Transverse colon (tissue), 4 donors: ENCODE measurements at regions not wholly inside any gene's neighbourhood (a gene's known extent, or its start where the extent isn't known, plus 50 kb on each side); places are given as distances from the start of the nearest gene placed in this dataset.

Experiments
- DNase-seq: peaks from one replicate; pipeline ENCODE4 v3.0.0-alpha.2; 2019
- H3K27ac ChIP-seq, 4 donors: fragments of 200-600 bp; sonication (generic); 2 replicates each; pipeline ENCODE4 v1.5.1; 2016 to 2018; ENCODE audit warnings: inconsistent platforms in 4 of 4
- H3K27me3 ChIP-seq: fragments of 200-600 bp; sonication (generic); 2 replicates; pipeline ENCODE4 v1.5.1; 2017; ENCODE audit warnings: inconsistent platforms
- H3K36me3 ChIP-seq, 4 donors: fragments of 200-600 bp; sonication (generic); 2 replicates each; pipeline ENCODE4 v1.5.1; 2017 to 2019; ENCODE audit warnings: inconsistent platforms in 4 of 4
- H3K4me1 ChIP-seq, 4 donors: fragments of 200-600 bp; sonication (generic); 2 replicates each; pipeline ENCODE4 v1.5.1; 2017 to 2020; ENCODE audit warnings: inconsistent platforms in 4 of 4
- H3K4me3 ChIP-seq, 4 donors: fragments of 200-600 bp; sonication (generic); 1 replicate in 1 of 4; 2 replicates in 3 of 4; pipeline versions ENCODE4 v1.5.1 to v1.6.1; 2017 to 2019; ENCODE audit warnings: inconsistent platforms in 4 of 4
- H3K9me3 ChIP-seq, 2 donors: fragments of 200-600 bp; sonication (generic); 2 replicates each; pipeline ENCODE4 v1.5.1; 2017 to 2019; ENCODE audit warnings: inconsistent platforms in 2 of 2
- CTCF ChIP-seq, 5 experiments: fragments of 200-600 bp in 3 of 5; fragments of 450-650 bp in 2 of 5; sonication (generic) in 3 of 5; IDR thresholded peaks; 1 replicate in 2 of 5; 2 replicates in 3 of 5; pipeline ENCODE4 v1.5.1; 2016 to 2017; ENCODE audit warnings: antibody characterized with exemption in 5 of 5, inconsistent platforms in 3 of 5, mild to moderate bottlenecking in 2 of 5, moderate library complexity in 1 of 5
- EP300 ChIP-seq: sonication (generic); formaldehyde crosslinking; IDR thresholded peaks from one replicate; pipeline ENCODE4 v1.6.1; 2017; ENCODE audit warnings: antibody characterized with exemption, low read depth
- POLR2A ChIP-seq: fragments of 450-650 bp; IDR thresholded peaks from one replicate; pipeline ENCODE4 v1.6.1; 2016; ENCODE audit warnings: antibody characterized with exemption, mild to moderate bottlenecking, moderate library complexity
- POLR2AphosphoS5 ChIP-seq, 3 donors: sonication (generic); formaldehyde crosslinking; IDR thresholded peaks; one replicate each; pipeline ENCODE4 v1.6.1; 2016; ENCODE audit warnings: antibody characterized with exemption in 3 of 3
- WGBS, 2 donors: methylation state at CpG; one replicate each; pipeline ENCODE4 v1.1.5; 2018; ENCODE audit warnings: low coverage in 1 of 2; 5-methylcytosine and 5-hydroxymethylcytosine counted together
- in situ Hi-C, 4 donors: fragments of 200-750 bp; cut with MboI; loops; one replicate each; pipeline versions ENCODE4 v1.15.0 to v1.15.1; 2017; ENCODE audit warnings: low sequenced_read_pairs in 3 of 4, low pct_ligation_motif_present in 1 of 4, low pct_unique_long_range_greater_than_20kb in 1 of 4
- intact Hi-C: fragments of 100-400 bp; cut with DNase I; formaldehyde crosslinking; loops from one replicate; pipeline ENCODE4 v1.15.1; 2023; ENCODE audit warnings: low total_unique reads

- intact Hi-C loops, result no loop called here
- H3K27ac ChIP-seq, result no peak overlapping the region
- no peaks in the 10 kb centered on the region for H3K4me1 ChIP-seq
- no peak for DNase-seq
- no peak overlapping the region for H3K4me3 ChIP-seq
- in situ Hi-C loops, result no loop called here
- no peaks in the 10 kb centered on the region for H3K27me3 ChIP-seq
- TF ChIP-seq EP300, result no peak
- TF ChIP-seq CTCF (IDR thresholded peaks at IDR 0.05), result no peak
- TF ChIP-seq POLR2AphosphoS5 (IDR thresholded peaks at IDR 0.05), result no peak
- no peak for TF ChIP-seq POLR2A
- WGBS, 2 donors, result 23 to 49% methylated on average over 2 to 4 of the region's 4 CpGs
- H3K36me3 ChIP-seq, result no peaks in the 10 kb centered on the region
- no peaks in the 10 kb centered on the region for H3K9me3 ChIP-seq
Measured at GRCh38 chr13:104414771-104415170, 1348.6 kb upstream of the SLC10A2 start.

GRCh38 chr13:104414181-104414580, 1348.0 kb upstream of the SLC10A2 start:
- no peak for DNase-seq
- Histone ChIP-seq H3K4me1 (no peaks in the 10 kb centered on the region), H3K9me3 (no peaks in the 10 kb centered on the region), H3K27me3 (no peaks in the 10 kb centered on the region), H3K4me3 (no peak overlapping the region), H3K36me3 (no peaks in the 10 kb centered on the region), H3K27ac (no peak overlapping the region)
- TF ChIP-seq POLR2AphosphoS5 (IDR thresholded peaks at IDR 0.05) (no peak), EP300 (no peak)
- 85% methylated on average over 2 of the region's 2 CpGs for WGBS, 2 donors
- in situ Hi-C loops, result no loop called here
- intact Hi-C loops, result no loop called here

DNA sequence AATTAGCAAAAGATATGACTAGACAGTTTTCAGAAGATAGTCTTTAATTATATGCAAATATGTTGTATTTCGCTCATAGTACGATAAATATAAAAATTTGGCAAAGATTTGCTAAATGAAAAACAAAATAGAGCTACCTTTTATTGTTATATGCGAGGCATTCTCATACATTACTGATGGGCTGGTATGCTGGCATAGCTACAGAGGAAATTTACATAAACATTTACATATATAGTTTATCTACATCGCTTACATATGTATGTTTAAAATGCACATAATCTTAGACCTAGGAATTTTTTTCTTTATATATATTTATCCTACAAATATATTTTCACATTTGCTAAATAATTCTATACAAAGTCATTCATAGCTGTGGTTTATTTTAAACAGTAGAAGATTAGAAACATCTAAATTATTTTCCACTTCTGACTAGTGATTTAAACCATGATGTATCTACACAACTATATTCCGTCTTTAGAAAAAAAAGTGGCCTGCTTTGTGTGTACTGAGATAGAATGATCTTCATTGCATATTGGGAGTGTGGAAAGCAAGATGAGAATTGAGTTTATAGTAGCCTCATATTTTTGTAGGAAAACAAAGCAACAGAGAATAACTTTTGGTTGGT, 1345.0 kb upstream of the SLC10A2 start:
- no peak overlapping the region for H3K27ac ChIP-seq
- no peak for DNase-seq
- TF ChIP-seq CTCF (IDR thresholded peaks at IDR 0.05) (no peak), POLR2A (no peak), POLR2AphosphoS5 (IDR thresholded peaks at IDR 0.05) (no peak), EP300 (no peak)
- WGBS, 2 donors, result 76 to 79% methylated on average over 5 of the region's 5 CpGs
- no peaks in the 10 kb centered on the region for H3K36me3 ChIP-seq
- intact Hi-C loops, result no loop called here
- in situ Hi-C loops, result no loop called here
- no peaks in the 10 kb centered on the region for H3K27me3 ChIP-seq
- H3K4me3 ChIP-seq, result no peak overlapping the region
- H3K9me3 ChIP-seq, result no peaks in the 10 kb centered on the region
- H3K4me1 ChIP-seq, result no peaks in the 10 kb centered on the region

DNA sequence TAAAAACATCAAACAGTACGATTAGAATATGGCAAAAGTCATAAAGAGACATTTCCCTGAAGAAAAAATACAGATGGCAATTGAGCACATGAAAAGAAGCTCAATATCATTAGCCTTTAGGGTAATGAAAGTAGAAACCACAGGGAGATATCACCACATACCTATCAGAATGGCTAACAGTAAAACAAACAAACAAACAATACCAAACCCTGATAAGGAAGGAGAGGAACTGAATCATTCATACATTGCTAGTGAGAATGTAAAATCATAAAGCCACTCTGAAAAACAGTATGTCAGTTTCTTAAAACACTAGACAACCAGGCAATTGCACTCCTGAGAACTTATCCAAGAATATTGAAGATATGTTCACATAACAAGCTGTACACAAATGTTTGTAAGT, 1342.5 kb upstream of the SLC10A2 start:
- Histone ChIP-seq H3K4me1 (no peaks in the 10 kb centered on the region), H3K36me3 (no peaks in the 10 kb centered on the region), H3K9me3 (no peaks in the 10 kb centered on the region), H3K27ac (no peak overlapping the region), H3K27me3 (no peaks in the 10 kb centered on the region), H3K4me3 (no peak overlapping the region)
- no peak for DNase-seq
- in situ Hi-C loops (no loop called here), intact Hi-C loops (no loop called here)
- WGBS, 2 donors, result 41 to 56% methylated on average over 1 of the region's 1 CpG
- no peak for TF ChIP-seq EP300
- TF ChIP-seq CTCF (IDR thresholded peaks at IDR 0.05), result no peak
- TF ChIP-seq POLR2A, result no peak
- no peak for TF ChIP-seq POLR2AphosphoS5 (IDR thresholded peaks at IDR 0.05)

GRCh38 chr13:104404325-104404724, 1338.1 kb upstream of the SLC10A2 start:
- Histone ChIP-seq H3K27ac (no peak overlapping the region), H3K4me1 (no peaks in the 10 kb centered on the region), H3K4me3 (no peak overlapping the region), H3K9me3 (no peaks in the 10 kb centered on the region), H3K36me3 (no peaks in the 10 kb centered on the region), H3K27me3 (no peaks in the 10 kb centered on the region)
- intact Hi-C loops, result no loop called here
- TF ChIP-seq CTCF (IDR thresholded peaks at IDR 0.05) (no peak), EP300 (no peak), POLR2A (no peak), POLR2AphosphoS5 (IDR thresholded peaks at IDR 0.05) (no peak)
- WGBS, 2 donors, result 52 to 63% methylated on average over 2 of the region's 2 CpGs
- in situ Hi-C loops, result no loop called here
- DNase-seq, result no peak
